Neuronal stem cell (in vitro differentiated cells): ENCODE measurements at regions not wholly inside any gene's neighbourhood (a gene's known extent, or its start where the extent isn't known, plus 50 kb on each side); places are given as distances from the start of the nearest gene placed in this dataset.

Experiments
- DNase-seq: peaks from one replicate; pipeline ENCODE4 v3.0.0-alpha.2; 2013; ENCODE audit warnings: low spot score
- H2AFZ ChIP-seq: one replicate; pipeline ENCODE4 v1.6.1; 2013; ENCODE audit warnings: mild to moderate bottlenecking, low read length, inconsistent platforms
- H2AK5ac ChIP-seq: 2 replicates; pipeline ENCODE4 v1.6.1; 2013; ENCODE audit warnings: low read depth, mild to moderate bottlenecking, inconsistent platforms, low read length, moderate library complexity, mixed read lengths
- H2BK120ac ChIP-seq: 2 replicates; pipeline ENCODE4 v1.6.1; 2013; ENCODE audit warnings: low read depth, mild to moderate bottlenecking, inconsistent platforms, low read length, moderate library complexity, mixed read lengths
- H2BK12ac ChIP-seq: one replicate; pipeline ENCODE4 v1.6.1; 2013; ENCODE audit warnings: low read length, inconsistent platforms
- H2BK15ac ChIP-seq: 2 replicates; pipeline ENCODE4 v1.6.1; 2013; ENCODE audit warnings: mild to moderate bottlenecking, low read length, inconsistent platforms, mixed read lengths
- H2BK5ac ChIP-seq: one replicate; pipeline ENCODE4 v1.6.1; 2013; ENCODE audit warnings: inconsistent platforms, mild to moderate bottlenecking, low read length, moderate library complexity
- H3K14ac ChIP-seq: one replicate; pipeline ENCODE4 v1.6.1; 2013; ENCODE audit warnings: low read length, inconsistent platforms
- H3K18ac ChIP-seq: 2 replicates; pipeline ENCODE4 v1.6.1; 2013; ENCODE audit warnings: low read length, inconsistent platforms
- H3K23ac ChIP-seq: 2 replicates; pipeline ENCODE4 v1.6.1; 2013; ENCODE audit warnings: low read depth, mild to moderate bottlenecking, mixed read lengths, low read length, inconsistent platforms; ENCODE audit not compliant: poor library complexity
- H3K27ac ChIP-seq: replicated peaks from 3 replicates; pipeline ENCODE4 v1.5.1; 2013; ENCODE audit warnings: low read length, inconsistent platforms
- H3K27me3 ChIP-seq, 3 experiments: 2 replicates each; pipeline ENCODE4 v1.6.1; 2013; ENCODE audit warnings: low read length in 3 of 3, mild to moderate bottlenecking in 2 of 3, inconsistent platforms in 1 of 3, low read depth in 1 of 3, mixed read lengths in 1 of 3, moderate library complexity in 1 of 3; ENCODE audit not compliant: control insufficient read depth in 3 of 3, insufficient read depth in 3 of 3
- H3K36me3 ChIP-seq, 2 donors: replicated peaks in 1 of 2; 2 replicates each; pipeline ENCODE4 v1.6.1; 2013; ENCODE audit warnings: low read length in 2 of 2; ENCODE audit not compliant: control insufficient read depth in 2 of 2, insufficient read depth in 2 of 2
- H3K4ac ChIP-seq: 2 replicates; pipeline ENCODE4 v1.6.1; 2013; ENCODE audit warnings: inconsistent platforms, mild to moderate bottlenecking, low read length, moderate library complexity
- H3K4me1 ChIP-seq, 2 donors: 1 replicate in 1 of 2; 2 replicates in 1 of 2; pipeline ENCODE4 v1.6.1; 2013; ENCODE audit warnings: low read length in 2 of 2, low read depth in 1 of 2; ENCODE audit not compliant: control insufficient read depth in 2 of 2, insufficient read depth in 1 of 2
- H3K4me2 ChIP-seq: one replicate; pipeline ENCODE4 v1.6.1; 2013; ENCODE audit warnings: mild to moderate bottlenecking, low read length, inconsistent platforms; ENCODE audit not compliant: insufficient read depth, poor library complexity, severe bottlenecking
- H3K4me3 ChIP-seq, 2 donors: 2 replicates each; pipeline ENCODE4 v1.5.1; 2013; ENCODE audit warnings: low read length in 2 of 2, mild to moderate bottlenecking in 2 of 2, inconsistent platforms in 1 of 2, moderate library complexity in 1 of 2
- H3K79me1 ChIP-seq: one replicate; pipeline ENCODE4 v1.6.1; 2013; ENCODE audit warnings: low read depth, mild to moderate bottlenecking, inconsistent platforms, low read length, moderate library complexity
- H3K9ac ChIP-seq: one replicate; pipeline ENCODE4 v1.6.1; 2013; ENCODE audit warnings: mild to moderate bottlenecking, low read depth, low read length, inconsistent platforms; ENCODE audit not compliant: poor library complexity
- H3K9me3 ChIP-seq, 2 donors: replicated peaks in 1 of 2; 2 replicates each; pipeline versions ENCODE3 to v1.6.1; 2013; ENCODE audit warnings: low read length in 2 of 2, mild to moderate bottlenecking in 2 of 2, inconsistent platforms in 1 of 2, low read depth in 1 of 2, mixed read lengths in 1 of 2, moderate library complexity in 1 of 2; ENCODE audit not compliant: control insufficient read depth in 2 of 2, insufficient read depth in 1 of 2
- H4K8ac ChIP-seq: one replicate; pipeline ENCODE4 v1.6.1; 2013; ENCODE audit warnings: low read depth, mild to moderate bottlenecking, inconsistent platforms, low read length, moderate library complexity
- H4K91ac ChIP-seq: one replicate; pipeline ENCODE4 v1.6.1; 2013; ENCODE audit warnings: low read length, low read depth, mild to moderate bottlenecking, inconsistent platforms; ENCODE audit not compliant: poor library complexity
- WGBS, 2 donors: extraction: QIAGEN DNeasy Blood & Tissue Kit; methylation state at CpG; one replicate each; pipeline ENCODE4 v1.1.7; 2013; ENCODE audit warnings: missing lambda C conversion rate in 2 of 2, mixed read lengths in 1 of 2; ENCODE audit not compliant: insufficient read length in 2 of 2, insufficient replicate concordance in 1 of 2; ENCODE audit errors: extremely low coverage in 2 of 2; 5-methylcytosine and 5-hydroxymethylcytosine counted together

GRCh38 chr12:118493962-118494361 is 117.6 kb downstream of the SUDS3 start:
- Histone ChIP-seq H3K14ac (no peak overlapping the region), H3K23ac (no peak overlapping the region), H3K4me3 (no peak overlapping the region), H3K36me3 (no peaks in the 10 kb centered on the region), H2BK12ac (no peak overlapping the region), H3K9ac (no peak overlapping the region), H2AK5ac (no peak overlapping the region), H2BK5ac (no peak overlapping the region), H3K27me3 (no peaks in the 10 kb centered on the region), H2BK15ac (no peak overlapping the region), H3K18ac (no peak overlapping the region), H3K4me1 (no peaks in the 10 kb centered on the region), H4K91ac (no peak overlapping the region), H3K79me1 (no peaks in the 10 kb centered on the region), H3K27ac (no peak overlapping the region), H2AFZ (no peak overlapping the region), H2BK120ac (no peak overlapping the region), H3K4ac (no peak overlapping the region), H3K9me3 (no peaks in the 10 kb centered on the region), H3K4me2 (no peak overlapping the region), H4K8ac (no peak overlapping the region)
- no peak for DNase-seq
- WGBS, 2 donors: no CpG with 5 or more reads among the region's 2 CpGs

- no peak overlapping the region for H2BK5ac ChIP-seq
- H3K36me3 ChIP-seq: no peaks in the 10 kb centered on the region
- no peak for DNase-seq
- H3K18ac ChIP-seq: no peak overlapping the region
- no peaks in the 10 kb centered on the region for H3K4me1 ChIP-seq
- H3K9ac ChIP-seq: no peak overlapping the region
- no peak overlapping the region for H2AK5ac ChIP-seq
- no peaks in the 10 kb centered on the region for H3K79me1 ChIP-seq
- H2BK15ac ChIP-seq: no peak overlapping the region
- H4K8ac ChIP-seq: no peak overlapping the region
- no peak overlapping the region for H3K14ac ChIP-seq
- 100% methylated on average over 1 of the region's 3 CpGs; no CpG with 5 or more reads in 1 of the 2 donors for WGBS, 2 donors
- H3K23ac ChIP-seq: no peak overlapping the region
- no peaks in the 10 kb centered on the region for H3K9me3 ChIP-seq
- H3K4me2 ChIP-seq: no peak overlapping the region
- no peak overlapping the region for H2AFZ ChIP-seq
- no peak overlapping the region for H4K91ac ChIP-seq
- H3K4me3 ChIP-seq: no peak overlapping the region
- no peak overlapping the region for H3K27ac ChIP-seq
- no peaks in the 10 kb centered on the region for H3K27me3 ChIP-seq
- H2BK12ac ChIP-seq: no peak overlapping the region
- H3K4ac ChIP-seq: no peak overlapping the region
- no peak overlapping the region for H2BK120ac ChIP-seq
These were observed 118.4 kb downstream of the SUDS3 start for GRCh38 chr12:118494776-118495175.

- H2AK5ac ChIP-seq: no peak overlapping the region
- no peak overlapping the region for H4K8ac ChIP-seq
- no peak overlapping the region for H3K4ac ChIP-seq
- H3K36me3 ChIP-seq: no peaks in the 10 kb centered on the region
- H4K91ac ChIP-seq: no peak overlapping the region
- H3K79me1 ChIP-seq: no peaks in the 10 kb centered on the region
- H3K9ac ChIP-seq: no peak overlapping the region
- H3K23ac ChIP-seq: no peak overlapping the region
- no peak overlapping the region for H2BK120ac ChIP-seq
- WGBS, 2 donors: no CpG with 5 or more reads among the region's 2 CpGs
- no peak overlapping the region for H3K27ac ChIP-seq
- no peak overlapping the region for H3K4me2 ChIP-seq
- no peak overlapping the region for H3K18ac ChIP-seq
- H2AFZ ChIP-seq: no peak overlapping the region
- no peak overlapping the region for H3K14ac ChIP-seq
- DNase-seq: no peak
- no peaks in the 10 kb centered on the region for H3K27me3 ChIP-seq
- no peak overlapping the region for H3K4me3 ChIP-seq
- H2BK15ac ChIP-seq: no peak overlapping the region
- H2BK12ac ChIP-seq: no peak overlapping the region
- no peaks in the 10 kb centered on the region for H3K4me1 ChIP-seq
- no peaks in the 10 kb centered on the region for H3K9me3 ChIP-seq
- no peak overlapping the region for H2BK5ac ChIP-seq
These were observed 118.9 kb downstream of the SUDS3 start for GRCh38 chr12:118495296-118495695.

- no peak overlapping the region for H3K14ac ChIP-seq
- no peak overlapping the region for H3K23ac ChIP-seq
- WGBS, 2 donors: no CpG with 5 or more reads among the region's 3 CpGs
- no peak overlapping the region for H4K91ac ChIP-seq
- no peak overlapping the region for H2BK15ac ChIP-seq
- no peak overlapping the region for H2BK120ac ChIP-seq
- no peaks in the 10 kb centered on the region for H3K79me1 ChIP-seq
- H3K4me1 ChIP-seq: no peaks in the 10 kb centered on the region
- H3K27ac ChIP-seq: no peak overlapping the region
- no peak overlapping the region for H2BK12ac ChIP-seq
- no peak overlapping the region for H3K4ac ChIP-seq
- H4K8ac ChIP-seq: no peak overlapping the region
- no peak overlapping the region for H3K4me2 ChIP-seq
- DNase-seq: no peak
- H3K18ac ChIP-seq: no peak overlapping the region
- H2AFZ ChIP-seq: no peak overlapping the region
- no peak overlapping the region for H2BK5ac ChIP-seq
- no peaks in the 10 kb centered on the region for H3K36me3 ChIP-seq
- no peak overlapping the region for H2AK5ac ChIP-seq
- no peak overlapping the region for H3K9ac ChIP-seq
- no peak overlapping the region for H3K4me3 ChIP-seq
- H3K9me3 ChIP-seq: no peaks in the 10 kb centered on the region
- no peaks in the 10 kb centered on the region for H3K27me3 ChIP-seq
These were observed 121.8 kb downstream of the SUDS3 start for GRCh38 chr12:118498171-118498570.
